H9 (cell line): ENCODE measurements at regions not wholly inside any gene's neighbourhood (a gene's known extent, or its start where the extent isn't known, plus 50 kb on each side); places are given as distances from the start of the nearest gene placed in this dataset.

Source experiments
- DNase-seq: peaks from one replicate; pipeline ENCODE4 v3.0.0-alpha.2; 2017
- H2AFZ ChIP-seq: one replicate; pipeline ENCODE4 v1.6.1; 2013; ENCODE audit warnings: mild to moderate bottlenecking, low read length, control low read depth, moderate library complexity
- H2AK5ac ChIP-seq: 2 replicates; pipeline ENCODE4 v1.6.1; 2013; ENCODE audit warnings: low read length, control low read depth, mixed read lengths; ENCODE audit not compliant: insufficient read length
- H2BK120ac ChIP-seq: one replicate; pipeline ENCODE4 v1.6.1; 2013; ENCODE audit warnings: low read depth, mild to moderate bottlenecking, low read length, control low read depth, inconsistent platforms; ENCODE audit not compliant: poor library complexity, severe bottlenecking
- H2BK12ac ChIP-seq: 2 replicates; pipeline ENCODE4 v1.6.1; 2013; ENCODE audit warnings: low read length, control low read depth, mixed read lengths, low read depth; ENCODE audit not compliant: insufficient read length
- H2BK15ac ChIP-seq: 2 replicates; pipeline ENCODE4 v1.6.1; 2013; ENCODE audit warnings: low read depth, low read length, control low read depth
- H2BK20ac ChIP-seq: one replicate; pipeline ENCODE4 v1.6.1; 2013; ENCODE audit warnings: low read depth, mild to moderate bottlenecking, low read length, control low read depth, inconsistent platforms; ENCODE audit not compliant: poor library complexity, severe bottlenecking
- H2BK5ac ChIP-seq: 2 replicates; pipeline ENCODE4 v1.6.1; 2013; ENCODE audit warnings: low read length, control low read depth, mixed read lengths; ENCODE audit not compliant: insufficient read length
- H3K14ac ChIP-seq: 2 replicates; pipeline ENCODE4 v1.6.1; 2013; ENCODE audit warnings: low read length, control low read depth; ENCODE audit not compliant: insufficient read depth
- H3K18ac ChIP-seq: 2 replicates; pipeline ENCODE4 v1.6.1; 2013; ENCODE audit warnings: low read depth, mild to moderate bottlenecking, mixed read lengths, low read length, control low read depth; ENCODE audit not compliant: insufficient read length
- H3K23ac ChIP-seq: 2 replicates; pipeline ENCODE4 v1.6.1; 2013; ENCODE audit warnings: low read length, control low read depth, mixed read lengths, low read depth; ENCODE audit not compliant: insufficient read length
- H3K23me2 ChIP-seq: 2 replicates; pipeline ENCODE4 v1.6.1; 2013; ENCODE audit warnings: low read depth, mild to moderate bottlenecking, mixed read lengths, low read length, control low read depth; ENCODE audit not compliant: insufficient read length, poor library complexity, severe bottlenecking
- H3K27ac ChIP-seq: 2 replicates; pipeline ENCODE4 v1.5.1; 2013; ENCODE audit warnings: low read length, control low read depth, mixed read lengths, low read depth; ENCODE audit not compliant: insufficient read length
- H3K27me3 ChIP-seq: 2 replicates; pipeline ENCODE4 v1.6.1; 2013; ENCODE audit warnings: low read length, control low read depth, inconsistent platforms; ENCODE audit not compliant: insufficient read depth
- H3K4ac ChIP-seq: 2 replicates; pipeline ENCODE4 v1.6.1; 2013; ENCODE audit warnings: low read depth, mild to moderate bottlenecking, control low read depth, inconsistent platforms, low read length, moderate library complexity
- H3K4me1 ChIP-seq: 2 replicates; pipeline ENCODE4 v1.6.1; 2013; ENCODE audit warnings: low read length, control low read depth, inconsistent platforms; ENCODE audit not compliant: insufficient read depth
- H3K4me2 ChIP-seq: 2 replicates; pipeline ENCODE4 v1.6.1; 2013; ENCODE audit warnings: low read length, control low read depth, mixed read lengths; ENCODE audit not compliant: insufficient read length, insufficient read depth
- H3K56ac ChIP-seq: 2 replicates; pipeline ENCODE4 v1.6.1; 2013; ENCODE audit warnings: low read depth, mild to moderate bottlenecking, mixed read lengths, low read length, control low read depth; ENCODE audit not compliant: insufficient read length
- H3K79me1 ChIP-seq: 2 replicates; pipeline ENCODE4 v1.6.1; 2013; ENCODE audit warnings: low read depth, mild to moderate bottlenecking, moderate library complexity, low read length, control low read depth, inconsistent platforms; ENCODE audit not compliant: insufficient read depth, poor library complexity, severe bottlenecking
- H3K79me2 ChIP-seq: 2 replicates; pipeline ENCODE4 v1.6.1; 2013; ENCODE audit warnings: low read length, control low read depth, inconsistent platforms; ENCODE audit not compliant: insufficient read depth
- H3K9ac ChIP-seq: 2 replicates; pipeline ENCODE4 v1.6.1; 2013; ENCODE audit warnings: low read length, control low read depth, mixed read lengths; ENCODE audit not compliant: insufficient read length; ENCODE audit errors: extremely low read depth
- H3K9me3 ChIP-seq: one replicate; pipeline ENCODE4 v1.6.1; 2013; ENCODE audit warnings: low read depth, low read length, inconsistent platforms; ENCODE audit not compliant: control insufficient read depth
- H3T11ph ChIP-seq: one replicate; pipeline ENCODE4 v1.6.1; 2013; ENCODE audit warnings: mild to moderate bottlenecking, low read length, control low read depth, inconsistent platforms
- H4K20me1 ChIP-seq: one replicate; pipeline ENCODE4 v1.6.1; 2013; ENCODE audit not compliant: control insufficient read depth, insufficient read length, insufficient read depth
- H4K5ac ChIP-seq: 2 replicates; pipeline ENCODE4 v1.6.1; 2013; ENCODE audit warnings: low read depth, mild to moderate bottlenecking, mixed read lengths, low read length, control low read depth; ENCODE audit not compliant: insufficient read length
- H4K8ac ChIP-seq: replicated peaks from 2 replicates; pipeline ENCODE4 v1.6.1; 2013; ENCODE audit warnings: low read length, control low read depth, mixed read lengths, low read depth; ENCODE audit not compliant: insufficient read length
- H4K91ac ChIP-seq: 2 replicates; pipeline ENCODE4 v1.6.1; 2013; ENCODE audit warnings: low read depth, mild to moderate bottlenecking, moderate library complexity, mixed read lengths, low read length, control low read depth; ENCODE audit not compliant: insufficient read length
- H3K27ac Mint-ChIP-seq, 3 experiments: 2 replicates in 2 of 3; 3 replicates in 1 of 3; pipeline ENCODE4 v1.8.0; 2020 to 2021; ENCODE audit warnings: mixed read lengths in 3 of 3, mild to moderate bottlenecking in 1 of 3, moderate library complexity in 1 of 3
- H3K27me3 Mint-ChIP-seq: 2 replicates; pipeline ENCODE4 v1.8.0; 2021; ENCODE audit warnings: low read depth, mild to moderate bottlenecking, moderate library complexity, mixed read lengths
- H3K36me3 Mint-ChIP-seq, 3 experiments: 2 replicates in 2 of 3; 3 replicates in 1 of 3; pipeline ENCODE4 v1.8.0; 2020 to 2021; ENCODE audit warnings: low read depth in 3 of 3, mixed read lengths in 3 of 3; ENCODE audit not compliant: insufficient read depth in 1 of 3
- H3K4me1 Mint-ChIP-seq, 2 experiments: 2 replicates each; pipeline ENCODE4 v1.8.0; 2020; ENCODE audit warnings: mixed read lengths in 2 of 2
- H3K4me3 Mint-ChIP-seq, 2 experiments: 2 replicates in 1 of 2; 3 replicates in 1 of 2; pipeline ENCODE4 v1.8.0; 2020 to 2021; ENCODE audit warnings: mild to moderate bottlenecking in 2 of 2, mixed read lengths in 2 of 2, moderate library complexity in 1 of 2
- H3K9me3 Mint-ChIP-seq, 2 experiments: 2 replicates in 1 of 2; 3 replicates in 1 of 2; pipeline ENCODE4 v1.8.0; 2020; ENCODE audit warnings: mild to moderate bottlenecking in 2 of 2, mixed read lengths in 2 of 2, moderate library complexity in 1 of 2
- CTCF ChIP-seq: fragments of 200-600 bp; sonication (generic); conservative IDR thresholded peaks from 3 replicates; pipeline ENCODE4 v1.8.0; 2021; ENCODE audit warnings: antibody characterized with exemption, mild to moderate bottlenecking
- WGBS: extraction: QIAGEN DNeasy Blood & Tissue Kit; methylation state at CpG from one replicate; pipeline ENCODE4 v1.1.7; 2013; ENCODE audit warnings: missing lambda C conversion rate, low lambda C conversion rate, mixed read lengths; ENCODE audit not compliant: insufficient read length; ENCODE audit errors: extremely low coverage; 5-methylcytosine and 5-hydroxymethylcytosine counted together

GRCh38 chr2:201973305-201973928, 60.2 kb upstream of the FZD7 start:
- Histone ChIP-seq H3K9me3 (no peaks in the 10 kb centered on the region), H3K4me2 (peak overlapping the region; percentile 54), H2BK12ac (peak overlapping the region; percentile 82), H2AFZ (no peak overlapping the region), H4K20me1 (no peaks in the 10 kb centered on the region), H3K56ac (no peak overlapping the region), H3K4ac (no peak overlapping the region; the same call in 1 of the 2 replicates), H4K5ac (peak overlapping the region; percentile 56), H3K4me1 (peaks cover 25% of the 10 kb centered on the region), H2BK120ac (no peak overlapping the region), H3K18ac (peak overlapping the region; percentile 89), H3K9ac (no peak overlapping the region), H3T11ph (peak overlapping the region; percentile 39), H4K8ac (no peak overlapping the region), H3K14ac (peak overlapping the region; percentile 63; the same call in 1 of the 2 replicates), H2AK5ac (no peak overlapping the region), H2BK5ac (peak overlapping the region; percentile 34), H3K27ac (peak overlapping the region; percentile 92), H3K79me2 (peaks cover 10% of the 10 kb centered on the region; the same call in 1 of the 2 replicates), H2BK15ac (no peak overlapping the region), H2BK20ac (no peak overlapping the region), H3K27me3 (no peaks in the 10 kb centered on the region; the same call in 1 of the 2 replicates), H3K23me2 (peaks cover 6% of the 10 kb centered on the region), H3K79me1 (no peaks in the 10 kb centered on the region), H3K23ac (no peak overlapping the region), H4K91ac (peak overlapping the region; percentile 43)
- peak overlapping the region; percentile 90 to 94 (median 94) for H3K27ac Mint-ChIP-seq
- H3K9me3 Mint-ChIP-seq: peaks cover 0 to 6% of the 10 kb centered on the region in 2 experiments; a peak in 2 of 5 replicates
- no peaks in the 10 kb centered on the region for H3K27me3 Mint-ChIP-seq
- no CpG with 5 or more reads among the region's 10 CpGs for WGBS
- H3K4me1 Mint-ChIP-seq: peaks cover 81 to 84% of the 10 kb centered on the region in 2 experiments
- no peak for TF ChIP-seq CTCF
- H3K4me3 Mint-ChIP-seq: peak overlapping the region in 1 of 2 experiments; percentile 61; a peak in 1 of 5 replicates
- peaks cover 4 to 43% (median 34%) of the 10 kb centered on the region in 3 experiments; a peak in 6 of 7 replicates for H3K36me3 Mint-ChIP-seq
- no peak for DNase-seq
